ENCODE measurements at regions not wholly inside any gene's neighbourhood (a gene's known extent, or its start where the extent isn't known, plus 50 kb on each side); places are given as distances from the start of the nearest gene placed in this dataset.

DNA sequence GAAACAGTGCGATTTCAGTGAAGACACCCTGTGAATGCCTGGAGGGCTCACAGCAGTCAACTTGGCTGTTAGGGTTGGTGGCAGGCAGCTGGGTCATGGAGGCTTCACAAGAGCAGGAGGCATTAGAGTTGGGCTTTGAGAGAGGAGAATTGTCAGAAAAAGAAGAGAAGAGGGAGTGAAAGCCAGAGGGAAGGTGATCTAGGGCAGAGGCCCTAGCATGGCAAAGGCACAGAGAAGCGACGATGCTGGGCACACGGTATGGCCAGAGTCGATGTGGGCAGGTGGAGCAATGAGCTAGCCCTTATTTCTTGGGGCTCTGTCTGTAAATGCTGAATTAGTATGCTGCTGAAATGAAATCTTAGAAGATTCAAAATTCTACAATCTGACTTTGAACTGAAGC is 52.6 kb upstream of the OLFM4 start:
- no peak for DNase-seq (ENCODE audit: low spot score)
- intact Hi-C loops (cut with DNase I) = no loop called here

DNA sequence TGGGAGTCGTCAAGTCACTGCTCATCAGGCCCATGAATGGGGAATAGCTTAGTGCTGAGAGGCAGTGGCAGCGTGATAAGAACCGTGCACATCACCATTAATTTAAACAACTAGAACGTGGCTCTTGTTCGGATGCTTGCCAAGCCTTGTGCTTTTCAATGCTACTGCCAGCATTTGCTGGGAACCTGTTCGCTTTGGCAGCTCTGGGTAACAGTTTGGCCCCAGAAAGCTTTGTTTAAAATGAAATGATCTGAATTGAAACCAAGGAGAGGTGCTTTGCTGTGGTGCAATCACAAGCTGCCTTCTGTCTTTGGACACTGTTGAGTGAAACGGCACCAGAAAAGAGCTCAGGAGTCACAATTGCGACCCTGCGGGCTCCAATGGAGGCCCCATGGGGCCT is 53.5 kb upstream of the OLFM4 start:
- no peak for DNase-seq (ENCODE audit: low spot score)
- intact Hi-C loops (cut with DNase I) = no loop called here

DNA sequence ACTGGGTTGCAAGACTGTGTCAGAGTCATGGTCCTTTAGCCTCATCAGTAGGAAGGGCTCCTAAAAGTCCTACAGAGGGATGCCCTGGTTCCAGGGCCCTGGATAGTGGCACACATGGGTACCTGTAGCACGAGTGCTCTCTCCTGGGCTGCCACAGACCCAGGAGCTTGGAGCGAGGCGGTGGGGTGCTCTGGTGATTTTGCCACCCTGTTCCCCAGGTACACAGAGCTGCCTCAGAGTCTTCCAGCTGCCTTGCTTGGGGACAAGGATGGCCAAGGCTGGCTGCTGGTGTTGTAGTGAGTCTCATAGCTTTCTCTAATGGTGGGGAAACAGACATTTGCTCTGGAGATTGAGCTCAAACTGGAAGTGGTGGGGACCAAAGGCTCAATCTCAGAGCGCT is 53.9 kb upstream of the OLFM4 start:
- DNase-seq (ENCODE audit: low spot score) = no peak
- intact Hi-C loops (cut with DNase I) = no loop called here

DNA sequence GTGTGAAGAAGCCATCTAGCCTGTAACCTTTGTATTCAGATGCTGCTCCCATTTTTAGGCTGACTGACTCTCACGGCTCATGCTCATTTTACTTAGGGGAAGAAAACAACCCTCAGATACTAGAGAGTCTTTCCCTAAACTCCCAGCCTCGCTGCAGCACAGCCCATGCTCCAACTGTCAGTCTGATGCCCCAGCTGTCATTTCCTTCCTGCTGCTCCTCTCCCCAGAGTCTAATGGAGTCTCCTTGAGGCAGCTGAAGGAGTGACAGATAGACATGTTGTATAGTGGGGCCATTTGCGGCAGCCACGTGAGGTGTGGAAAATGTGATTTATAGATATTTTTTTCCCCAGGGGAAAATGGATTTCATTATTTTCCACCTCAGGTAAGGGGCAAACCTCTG is 59.2 kb upstream of the OLFM4 start:
- intact Hi-C loops (cut with DNase I) = loop anchor here (10.0 kb wide), 1 partner anchor 165 kb away; no protein-coding TSS in a partner anchor

DNA sequence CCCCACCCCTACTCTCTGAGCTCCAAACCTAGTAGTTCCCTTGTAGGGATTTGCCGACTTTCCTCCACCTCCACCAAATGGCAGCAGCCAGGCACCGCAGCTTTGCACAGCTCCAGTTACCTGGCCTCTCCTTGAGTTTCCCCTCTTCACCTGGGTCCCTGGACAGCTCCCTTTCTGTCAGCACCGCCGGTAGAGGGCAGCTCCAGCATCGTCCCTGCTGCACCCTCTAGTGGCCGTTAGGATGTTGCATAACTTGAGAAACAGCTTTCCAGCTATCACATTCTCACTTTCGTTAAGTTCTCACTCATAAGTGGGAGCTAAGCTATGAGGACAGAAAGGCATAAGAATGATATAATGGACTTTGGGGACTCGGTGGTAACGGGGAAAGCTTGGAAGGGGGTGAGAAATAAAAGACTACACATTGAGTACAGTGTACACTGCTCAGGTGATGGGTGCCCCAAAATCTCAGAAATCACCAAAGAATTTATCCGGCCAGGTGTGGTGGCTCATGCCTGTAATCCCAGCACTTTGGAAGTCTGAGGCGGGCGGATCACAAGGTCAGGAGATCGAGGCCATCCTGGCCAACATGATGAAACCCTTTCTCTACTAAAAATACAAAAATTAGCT is 60.4 kb upstream of the OLFM4 start:
- intact Hi-C loops (cut with DNase I) = loop anchor here (10.0 kb wide), 1 partner anchor 167 kb away; no protein-coding TSS in a partner anchor
- peak; percentile 87 for DNase-seq (ENCODE audit: low spot score)

More for the DNA sequence above, 59.2 kb upstream of the OLFM4 start:
- DNase-seq (ENCODE audit: low spot score) = no peak

DNA sequence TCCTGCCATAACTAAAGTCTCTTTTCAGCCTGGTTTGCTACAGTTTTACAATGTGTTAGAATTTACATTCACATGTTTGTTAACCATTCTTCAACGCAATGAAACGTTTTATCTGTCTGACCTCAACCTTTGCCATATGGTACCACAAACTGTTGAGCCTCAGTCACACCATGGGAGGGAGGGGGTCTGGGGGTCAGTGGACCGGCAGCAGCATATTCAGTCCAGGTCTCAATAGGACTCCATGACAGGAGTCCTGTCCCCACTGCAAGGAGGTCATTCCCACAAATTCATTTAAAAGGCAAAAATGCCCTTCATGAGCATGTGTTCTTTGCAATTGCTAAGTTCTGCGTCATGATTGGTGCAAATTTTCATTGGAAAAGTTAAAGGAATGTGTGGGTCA is 66.6 kb upstream of the OLFM4 start:
- intact Hi-C loops (cut with DNase I) = loop anchor here (10.0 kb wide), 1 partner anchor 173 kb away; no protein-coding TSS in a partner anchor
- DNase-seq (ENCODE audit: low spot score) = no peak

DNA sequence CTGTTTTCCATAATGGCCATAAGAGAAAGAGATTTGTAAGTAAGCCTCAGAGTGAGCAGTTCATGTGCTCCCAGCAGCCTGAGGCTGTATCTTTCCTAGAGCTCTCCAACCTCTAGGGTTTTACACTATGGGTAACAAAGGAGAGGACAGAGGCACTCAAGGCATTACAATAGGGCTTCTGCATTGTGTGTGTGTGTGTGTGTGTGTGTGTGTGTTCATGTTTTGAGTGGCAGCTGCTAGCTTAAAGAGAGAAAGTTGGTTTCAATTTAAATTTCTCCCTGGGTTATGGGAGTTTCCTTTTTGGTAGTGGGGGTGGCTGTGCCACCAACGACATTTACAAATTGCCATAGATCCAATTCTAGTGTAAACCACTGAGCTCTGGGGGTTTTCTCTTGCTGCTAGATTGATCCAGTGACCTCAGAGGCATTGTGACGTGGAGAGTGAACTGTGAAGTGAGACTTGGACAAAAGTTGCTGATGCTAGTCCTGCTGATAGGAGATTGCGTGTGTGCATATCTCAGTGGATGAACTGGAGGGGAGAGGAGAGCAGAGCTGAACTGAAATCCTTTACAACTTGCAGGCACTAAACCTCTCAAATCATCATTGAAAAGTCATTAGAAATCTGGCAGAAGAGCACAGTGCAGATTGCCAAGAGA is 67.2 kb upstream of the OLFM4 start:
- intact Hi-C loops (cut with DNase I) = loop anchor here (10.0 kb wide), 1 partner anchor 173 kb away; no protein-coding TSS in a partner anchor

DNA sequence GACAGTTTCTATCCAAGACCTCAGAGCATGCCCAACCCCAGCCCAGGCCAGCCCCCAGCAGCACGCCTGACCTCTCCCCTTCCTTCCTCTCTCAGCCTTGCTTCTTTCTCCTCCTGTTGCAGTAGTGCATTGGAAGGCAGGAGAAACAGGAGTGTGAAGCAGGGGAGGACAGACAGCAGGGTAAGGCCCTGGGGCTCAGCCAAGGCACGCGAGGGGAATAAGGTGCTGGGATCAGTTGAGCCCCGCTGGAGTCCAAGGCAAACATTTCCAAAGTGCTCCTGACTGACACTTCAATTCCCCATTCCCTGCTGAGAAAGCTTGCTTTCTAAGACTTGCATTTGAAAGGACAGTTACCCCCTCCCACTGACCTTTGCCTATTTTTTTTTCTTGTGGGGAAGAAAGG is 73.1 kb upstream of the OLFM4 start:
- intact Hi-C loops (cut with DNase I) = no loop called here
- no peak for DNase-seq (ENCODE audit: low spot score)

More for the DNA sequence above, 67.2 kb upstream of the OLFM4 start:
- no peak for DNase-seq (ENCODE audit: low spot score)

DNA sequence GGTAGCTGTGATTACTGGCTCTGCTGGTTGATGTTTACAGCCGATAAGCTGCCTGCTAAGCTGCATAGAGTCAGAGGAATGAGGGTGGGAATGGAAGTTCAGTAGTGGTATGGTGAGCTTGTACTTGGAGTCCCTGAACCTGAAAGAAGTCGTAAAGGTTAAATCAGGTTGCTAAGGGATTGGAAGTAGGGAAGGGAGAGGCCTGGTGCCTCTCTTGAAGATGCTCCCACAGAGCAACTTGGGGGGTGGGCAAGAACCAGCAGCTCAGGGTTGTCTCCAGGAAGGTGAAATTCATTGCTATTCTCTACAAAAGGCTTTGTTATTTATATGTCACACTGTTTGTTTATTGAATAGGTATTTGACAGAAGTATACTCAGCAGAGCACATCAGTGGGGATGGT is 73.8 kb upstream of the OLFM4 start:
- intact Hi-C loops (cut with DNase I) = no loop called here

DNA sequence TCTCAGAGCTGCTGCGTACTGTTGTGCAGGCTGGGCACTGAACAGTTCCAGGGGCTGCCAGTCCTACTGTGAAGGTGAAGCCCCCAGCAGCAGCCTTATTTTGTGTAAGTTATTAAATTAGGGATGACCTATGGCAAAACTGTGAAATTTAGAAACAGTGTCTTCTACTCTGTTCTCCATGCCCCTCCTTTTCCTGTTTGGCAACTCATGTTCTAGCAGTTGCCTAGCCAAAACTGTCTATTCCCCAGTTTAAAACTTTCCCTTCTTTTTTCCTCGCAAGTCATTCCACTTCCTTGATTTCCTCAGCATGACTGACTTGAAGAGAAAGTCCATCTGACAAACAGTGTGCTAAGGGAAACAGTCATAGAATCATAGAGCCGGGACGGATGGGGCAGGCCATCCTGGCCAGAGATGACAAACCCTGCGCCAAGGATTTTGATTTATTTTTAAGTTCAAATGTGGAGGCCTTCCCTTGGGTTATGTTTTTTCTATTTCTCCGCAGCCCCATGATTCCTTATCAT is 78.1 kb upstream of the OLFM4 start:
- DNase-seq (ENCODE audit: low spot score) = no peak
- intact Hi-C loops (cut with DNase I) = no loop called here

More for the DNA sequence above, 73.8 kb upstream of the OLFM4 start:
- no peak for DNase-seq (ENCODE audit: low spot score)

DNA sequence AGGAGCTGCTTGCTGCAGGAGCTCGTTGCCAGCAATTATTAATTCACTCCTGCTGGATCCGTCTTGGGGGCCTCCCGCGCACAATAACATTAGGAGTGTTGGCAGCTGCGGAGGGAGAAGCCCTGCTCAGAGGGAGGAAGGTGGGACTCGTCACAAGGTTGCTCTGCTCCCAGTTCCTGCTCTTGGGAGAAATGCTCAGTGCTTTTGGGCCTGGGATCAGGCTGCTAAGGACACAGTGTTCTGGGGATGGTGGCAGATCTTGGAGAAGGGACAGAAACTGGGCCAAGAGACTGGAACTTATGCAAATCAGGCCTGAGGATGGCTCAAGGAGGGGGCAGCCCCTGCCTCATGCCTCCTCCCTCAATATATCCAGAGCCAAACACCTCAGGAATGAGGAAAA is 78.9 kb upstream of the OLFM4 start:
- no peak for DNase-seq (ENCODE audit: low spot score)
- intact Hi-C loops (cut with DNase I) = no loop called here

DNA sequence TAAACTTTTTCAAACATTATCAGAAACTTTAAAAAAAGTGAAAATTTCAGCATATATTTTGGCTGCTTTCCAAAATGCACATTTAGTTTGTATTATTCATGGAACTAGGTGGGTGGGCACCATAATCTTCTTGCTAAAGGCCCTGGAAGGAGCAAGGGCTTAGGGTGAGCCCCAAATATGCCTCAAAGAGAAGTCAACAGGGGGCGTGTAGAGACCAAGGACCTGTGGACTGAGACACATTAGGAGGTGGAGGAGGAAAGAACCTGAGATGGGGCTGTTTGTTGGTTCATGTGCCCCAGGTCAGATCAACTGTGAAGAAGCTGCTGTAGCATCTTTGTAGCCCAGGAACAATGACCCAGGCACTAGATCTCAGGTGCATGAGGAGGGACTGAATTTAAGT is 79.6 kb upstream of the OLFM4 start:
- intact Hi-C loops (cut with DNase I) = no loop called here
- DNase-seq (ENCODE audit: low spot score) = no peak

DNA sequence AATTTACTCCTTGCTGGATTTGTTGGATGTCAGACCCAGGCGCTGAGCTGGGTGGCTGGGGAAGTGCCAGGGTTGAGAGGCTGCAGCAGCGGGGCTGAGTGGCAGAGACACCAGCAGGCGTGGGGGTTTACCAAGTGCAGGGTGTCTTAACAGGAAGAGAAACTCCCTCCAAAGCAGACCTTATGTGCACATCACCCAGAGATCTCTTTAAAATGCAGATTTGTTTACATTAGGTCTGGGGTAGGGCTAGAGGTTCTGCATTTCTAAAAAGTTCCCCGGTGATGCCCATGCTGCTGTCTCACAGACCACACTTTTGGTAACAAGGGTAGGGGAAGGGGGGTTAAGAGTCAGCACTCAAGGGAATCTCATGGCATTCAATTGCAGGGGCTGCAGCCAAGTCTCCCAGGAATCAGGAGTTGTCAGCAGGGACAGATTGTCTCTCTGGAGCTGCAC is 80.7 kb upstream of the OLFM4 start:
- no peak for DNase-seq (ENCODE audit: low spot score)
- intact Hi-C loops (cut with DNase I) = no loop called here

DNA sequence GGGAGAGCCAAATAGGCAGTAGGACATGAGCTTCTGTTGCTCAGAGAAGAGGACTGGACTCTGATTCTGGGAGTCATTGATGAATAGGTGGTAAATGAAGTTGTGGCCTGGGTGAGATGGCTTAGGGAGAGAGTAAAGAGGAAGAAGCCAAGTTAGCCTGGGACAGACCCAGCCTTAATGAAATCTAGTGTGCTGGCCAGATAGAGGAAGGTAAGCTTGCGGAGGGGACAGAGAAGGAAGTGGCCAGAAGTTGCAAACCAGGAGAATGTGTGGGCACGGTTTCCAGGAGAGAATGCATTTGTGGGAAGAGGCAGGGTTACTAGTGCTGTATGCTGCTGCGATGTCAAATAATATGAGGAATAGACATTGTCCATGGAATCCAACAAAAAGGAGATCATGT is 83.3 kb upstream of the OLFM4 start:
- DNase-seq (ENCODE audit: low spot score) = no peak
- intact Hi-C loops (cut with DNase I) = no loop called here

DNA sequence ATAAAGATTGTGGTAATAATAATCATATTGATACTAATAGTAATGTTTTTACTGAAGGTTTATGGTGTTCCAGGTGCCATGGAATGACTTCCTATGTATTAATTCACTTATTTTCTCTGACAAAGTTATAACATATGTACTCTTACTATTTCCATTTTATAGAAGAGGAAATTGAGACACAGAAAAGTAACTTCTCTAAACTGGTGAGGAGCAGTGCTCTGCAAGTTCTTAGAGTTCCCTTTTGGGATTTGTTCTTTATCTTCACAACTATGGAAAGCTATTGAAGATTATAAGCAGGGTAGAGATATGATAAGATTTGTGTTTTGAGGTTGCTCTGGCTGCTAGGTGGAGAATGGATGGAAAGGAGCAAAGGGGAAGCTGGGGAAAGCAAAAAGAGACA is 83.9 kb upstream of the OLFM4 start:
- no peak for DNase-seq (ENCODE audit: low spot score)
- intact Hi-C loops (cut with DNase I) = no loop called here

DNA sequence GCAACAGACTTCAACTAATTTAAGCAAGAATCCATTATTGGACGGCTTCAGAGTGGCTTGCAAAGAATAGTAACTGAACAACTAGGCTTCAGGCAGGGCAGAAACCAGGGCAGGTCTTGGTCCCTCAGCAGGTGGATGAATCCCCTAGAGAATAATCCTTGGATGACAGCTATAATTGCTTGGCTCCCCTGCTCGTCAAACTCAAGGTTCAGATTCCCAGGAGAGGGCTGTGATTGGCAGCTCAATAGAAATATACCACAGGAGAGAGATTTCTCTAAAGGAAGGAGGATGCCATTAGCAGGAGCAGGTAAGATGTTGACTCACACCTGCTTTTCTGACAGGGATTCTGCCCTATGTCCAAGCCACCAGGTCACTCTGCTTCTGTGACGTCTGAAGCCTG is 89.6 kb upstream of the PCDH8 start:
- DNase-seq (ENCODE audit: low spot score) = no peak
- intact Hi-C loops (cut with DNase I) = no loop called here

DNA sequence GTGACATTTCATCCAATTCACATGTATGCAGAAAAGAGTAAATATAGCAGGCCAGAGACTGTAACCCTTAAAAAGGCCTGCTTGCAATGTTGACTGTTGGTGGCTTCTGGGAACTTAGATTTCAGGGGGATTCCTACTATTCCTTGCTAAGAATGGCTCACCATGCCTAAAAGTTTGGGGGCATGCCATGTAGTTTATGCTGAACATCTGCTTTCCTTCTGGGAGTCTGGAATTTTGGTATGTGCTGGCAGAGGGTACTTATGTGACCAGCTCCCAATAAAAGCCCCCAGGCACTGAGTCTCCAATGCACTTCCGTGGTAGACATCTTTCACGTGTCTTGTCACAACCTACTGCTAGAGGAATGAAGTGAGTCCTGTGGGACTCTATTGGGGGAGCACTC is 88.4 kb upstream of the PCDH8 start:
- intact Hi-C loops (cut with DNase I) = no loop called here
- no peak for DNase-seq (ENCODE audit: low spot score)

DNA sequence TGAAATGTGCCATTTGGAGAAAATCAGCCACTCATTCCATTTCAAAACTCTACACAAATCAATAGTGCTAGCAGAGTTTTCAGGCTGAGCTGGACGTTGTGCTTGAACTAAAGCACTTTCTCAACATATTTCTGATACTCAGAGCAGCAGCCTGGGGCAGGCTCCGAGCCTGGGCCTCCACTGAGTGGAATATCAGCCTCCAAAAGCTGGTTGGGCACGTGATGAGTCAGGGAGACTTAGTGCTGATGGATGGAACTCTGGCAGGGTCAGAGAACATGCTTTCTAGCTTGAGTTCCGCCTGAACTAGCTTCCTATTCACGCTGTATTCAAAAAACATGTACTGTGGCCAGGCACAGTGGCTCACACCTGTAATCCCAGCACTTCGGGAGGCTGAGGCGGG is 85.8 kb upstream of the PCDH8 start:
- intact Hi-C loops (cut with DNase I) = no loop called here
- DNase-seq (ENCODE audit: low spot score) = no peak

DNA sequence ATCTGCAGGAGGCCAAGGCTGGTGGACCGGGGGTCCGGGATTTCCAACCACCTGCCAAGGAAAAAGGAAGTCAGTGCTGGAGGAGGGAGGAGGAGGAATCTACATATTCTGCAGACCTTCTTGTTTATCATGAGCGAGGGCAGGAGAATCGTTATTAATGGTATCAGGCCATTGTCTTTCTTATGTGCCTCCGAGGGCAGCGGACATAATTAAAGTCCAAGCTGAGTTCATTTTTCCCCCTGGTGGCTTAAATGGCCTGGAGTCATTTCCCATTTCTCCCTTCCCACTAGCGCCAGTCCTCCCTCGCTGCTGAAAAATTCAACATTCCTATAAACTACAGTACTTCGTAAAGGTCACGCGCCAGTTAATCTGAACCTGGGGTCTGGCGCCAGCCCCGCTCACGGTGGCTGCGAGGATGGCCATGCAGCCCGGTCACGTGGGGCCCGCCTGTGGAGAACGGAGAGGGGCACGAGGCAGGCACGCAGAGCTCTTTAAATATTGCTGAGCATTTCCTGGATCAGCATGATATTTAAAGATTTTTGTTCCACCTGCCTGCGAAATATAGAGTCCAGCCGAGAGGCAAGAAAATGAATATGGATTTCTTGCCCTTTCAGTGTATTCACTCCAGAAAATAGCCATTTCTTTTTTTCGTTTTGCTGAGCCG is 85.2 kb upstream of the PCDH8 start:
- DNase-seq (ENCODE audit: low spot score) = no peak
- intact Hi-C loops (cut with DNase I) = no loop called here

DNA sequence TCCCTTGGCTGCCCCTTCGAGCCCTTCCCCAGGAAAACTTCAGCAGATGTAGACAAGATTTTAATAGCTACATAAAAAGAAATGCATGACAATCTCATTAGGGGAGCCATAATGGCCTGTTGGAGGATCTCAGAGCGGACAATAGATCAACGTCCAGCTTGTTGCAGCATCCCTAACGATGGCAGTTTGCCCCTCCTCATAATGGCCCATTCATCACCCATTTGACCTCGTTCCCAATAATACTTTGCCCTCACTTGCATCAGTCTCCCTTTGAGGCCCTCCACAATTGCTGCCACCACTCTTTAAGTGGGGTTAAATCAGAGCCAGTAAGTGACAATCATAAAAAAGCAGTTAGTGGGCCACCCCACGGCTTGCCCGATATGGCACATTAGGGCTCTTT is 84.7 kb upstream of the PCDH8 start:
- DNase-seq (ENCODE audit: low spot score) = no peak
- intact Hi-C loops (cut with DNase I) = no loop called here

DNA sequence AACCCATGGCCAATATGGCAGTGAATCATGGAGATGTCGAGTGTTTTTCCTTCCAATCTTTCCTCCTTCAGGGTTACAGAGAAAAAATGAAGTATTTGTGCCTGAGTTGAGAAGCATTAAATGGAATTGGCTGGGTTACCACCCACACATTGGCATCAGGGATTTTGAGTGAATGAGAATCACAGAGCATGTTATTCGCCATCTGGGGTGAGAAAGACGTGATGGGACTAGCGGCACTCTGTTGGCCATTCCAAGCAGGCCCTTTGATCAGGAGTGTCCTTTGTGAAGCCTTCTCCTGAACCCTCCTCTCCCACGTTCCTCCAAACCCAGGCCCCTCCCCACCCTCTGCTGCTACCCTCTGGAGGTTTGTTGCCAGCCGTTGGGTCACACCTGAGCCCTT is 84.2 kb upstream of the PCDH8 start:
- no peak for DNase-seq (ENCODE audit: low spot score)
- intact Hi-C loops (cut with DNase I) = no loop called here

Measured in cardiac septum (tissue), 1 donor.